ENCODE measurements at regions not wholly inside any gene's neighbourhood (a gene's known extent, or its start where the extent isn't known, plus 50 kb on each side); places are given as distances from the start of the nearest gene placed in this dataset.

GRCh38 chr14:61211476-61212255, 69.5 kb downstream of the TMEM30B start:
- no peak overlapping the region for H4K91ac ChIP-seq (replicated peaks; ENCODE audit: insufficient read length, low read length)
- FAIRE-seq = no peak

More at GRCh38 chr14:61211476-61212255, 69.5 kb downstream of the TMEM30B start:
- Histone ChIP-seq H3K23ac (ENCODE audit: insufficient read length) (no peak overlapping the region), H2BK15ac (ENCODE audit: low read length) (no peak overlapping the region), H3K79me1 (ENCODE audit: low read depth, low read length) (no peaks in the 10 kb centered on the region), H4K5ac (ENCODE audit: insufficient read length, low read depth, low read length) (no peak overlapping the region), H3K9me3 (ENCODE audit: insufficient read depth in 2 of 2, low read depth in 1 of 2, low read length in 1 of 2) (no peaks in the 10 kb centered on the region), H3K27me3 (replicated peaks in 1 of 4; ENCODE audit: control insufficient read depth in 3 of 4, extremely low read depth in 1 of 4, insufficient read depth in 3 of 4, low read length in 3 of 4) (no peaks in the 10 kb centered on the region), H2BK12ac (ENCODE audit: low read depth, low read length) (no peak overlapping the region), H3K14ac (ENCODE audit: insufficient read length) (no peak overlapping the region), H3K18ac (ENCODE audit: extremely low read depth, low read length) (no peak overlapping the region), H3K79me2 (ENCODE audit: control insufficient read depth in 1 of 2, insufficient read depth in 2 of 2, low read length in 2 of 2) (no peaks in the 10 kb centered on the region), H2BK5ac (ENCODE audit: low read depth, low read length) (no peak overlapping the region), H3K4me3 (ENCODE audit: extremely low read depth in 1 of 4, insufficient read depth in 2 of 4, low read depth in 3 of 4, low read length in 4 of 4) (no peak overlapping the region), H2BK120ac (replicated peaks; ENCODE audit: low read depth, low read length) (no peak overlapping the region), H3K9ac (replicated peaks in 1 of 4; ENCODE audit: extremely low read depth in 1 of 4, low read depth in 3 of 4, low read length in 3 of 4) (no peak overlapping the region), H3K4me2 (ENCODE audit: insufficient read depth in 1 of 2, low read depth in 2 of 2, low read length in 2 of 2) (no peak overlapping the region), H3K4me1 (replicated peaks in 1 of 4; ENCODE audit: control insufficient read depth in 3 of 4, insufficient read depth in 4 of 4, low read length in 3 of 4) (no peaks in the 10 kb centered on the region), H4K8ac (ENCODE audit: extremely low read depth, insufficient read depth, low read length) (no peak overlapping the region), H3K23me2 (ENCODE audit: low read depth, low read length) (no peaks in the 10 kb centered on the region), H3K27ac (ENCODE audit: low read depth, low read length) (no peak overlapping the region), H3K56ac (replicated peaks; ENCODE audit: insufficient read length, low read depth, low read length) (no peak overlapping the region), H3K36me3 (ENCODE audit: control insufficient read depth in 2 of 4, insufficient read depth in 4 of 4, low read length in 3 of 4) (no peaks in the 10 kb centered on the region), H3K4ac (replicated peaks; ENCODE audit: insufficient read length, low read depth, low read length) (no peak overlapping the region), H2BK20ac (ENCODE audit: low read length) (no peak overlapping the region), H2AK5ac (ENCODE audit: low read depth, low read length) (no peak overlapping the region), H4K20me1 (replicated peaks in 1 of 2; ENCODE audit: control insufficient read depth in 1 of 2, insufficient read depth in 2 of 2, low read length in 2 of 2) (no peaks in the 10 kb centered on the region), H2AFZ (ENCODE audit: low read length) (no peak overlapping the region)
- CTCF ChIA-PET (ENCODE audit: partially characterized antibody) = no interaction called here
- no peak for DNase-seq (ENCODE audit: low read depth in 1 of 2, low spot score in 2 of 2)
- 88% methylated on average over 9 of the region's 9 CpGs; no CpG with 5 or more reads in 1 of the 2 experiments for WGBS, 2 experiments (ENCODE audit: extremely low coverage in 1 of 2, insufficient coverage in 1 of 2, insufficient read length in 1 of 2, insufficient replicate concordance in 2 of 2, low coverage in 1 of 2, low lambda C conversion rate in 2 of 2, missing lambda C conversion rate in 1 of 2)
- POLR2A ChIA-PET (ENCODE audit: partially characterized antibody) = no interaction called here
- TF ChIP-seq GTF2F1 (IDR thresholded peaks at IDR 0.05; ENCODE audit: borderline replicate concordance, low read depth, low read length) (no peak), SP1 (IDR thresholded peaks at IDR 0.05; ENCODE audit: low read depth, low read length) (no peak), SIN3A (conservative IDR thresholded peaks at IDR 0.05 in 1 of 2, IDR thresholded peaks at IDR 0.05 in 1 of 2; ENCODE audit: low read depth in 1 of 2, low read length in 2 of 2) (no peak), EZH2 (IDR thresholded peaks at IDR 0.05; ENCODE audit: low read depth, low read length, severe bottlenecking) (no peak), KDM1A (IDR thresholded peaks at IDR 0.05; ENCODE audit: borderline replicate concordance, low read length) (no peak), TEAD4 (IDR thresholded peaks at IDR 0.05; ENCODE audit: low read depth, low read length) (no peak), SP2 (IDR thresholded peaks at IDR 0.05; ENCODE audit: low read length) (no peak), CHD1 (IDR thresholded peaks at IDR 0.05; ENCODE audit: low read depth, low read length) (no peak), TBP (IDR thresholded peaks at IDR 0.05; ENCODE audit: low read depth, low read length) (no peak), YY1 (IDR thresholded peaks at IDR 0.05; ENCODE audit: low read depth, low read length) (no peak), EP300 (IDR thresholded peaks at IDR 0.05; ENCODE audit: borderline replicate concordance in 1 of 2, low read depth in 2 of 2, low read length in 2 of 2) (no peak), POU5F1 (IDR thresholded peaks at IDR 0.05; ENCODE audit: low read depth, low read length) (no peak)
